HG02642 (cell line): ENCODE measurements at regions not wholly inside any gene's neighbourhood (a gene's known extent, or its start where the extent isn't known, plus 50 kb on each side); places are given as distances from the start of the nearest gene placed in this dataset.
A peak's percentile ranks its signal among the peaks of the same experiment; 100 is the strongest.

Experiments used
- ATAC-seq: cut with Tn5 transposase; IDR thresholded peaks from one replicate; pipeline ENCODE4 v1.9.1; 2021; ENCODE audit warnings: mild to moderate bottlenecking; ENCODE audit not compliant: unreplicated experiment, poor library complexity

DNA sequence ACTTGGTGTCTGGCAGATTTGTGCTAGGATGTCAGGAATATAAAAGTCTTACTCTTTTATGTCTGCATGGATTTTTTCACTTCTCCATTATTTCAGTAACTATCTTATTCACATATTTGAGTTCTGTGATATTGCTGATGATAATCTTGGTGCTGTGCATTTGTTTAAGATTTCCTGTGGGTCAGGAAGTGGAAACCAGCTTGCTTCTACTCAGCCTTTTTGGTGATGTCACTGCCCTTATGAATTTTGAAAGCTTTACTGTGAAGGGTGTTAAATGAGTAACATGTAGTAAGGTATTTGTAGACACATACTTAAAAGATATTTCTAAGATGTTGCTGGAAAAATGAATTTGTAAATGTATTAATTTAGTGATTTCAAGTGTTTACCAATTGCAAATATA, 69.5 kb upstream of the VOPP1 start:
- peak; percentile 70 for ATAC-seq

DNA sequence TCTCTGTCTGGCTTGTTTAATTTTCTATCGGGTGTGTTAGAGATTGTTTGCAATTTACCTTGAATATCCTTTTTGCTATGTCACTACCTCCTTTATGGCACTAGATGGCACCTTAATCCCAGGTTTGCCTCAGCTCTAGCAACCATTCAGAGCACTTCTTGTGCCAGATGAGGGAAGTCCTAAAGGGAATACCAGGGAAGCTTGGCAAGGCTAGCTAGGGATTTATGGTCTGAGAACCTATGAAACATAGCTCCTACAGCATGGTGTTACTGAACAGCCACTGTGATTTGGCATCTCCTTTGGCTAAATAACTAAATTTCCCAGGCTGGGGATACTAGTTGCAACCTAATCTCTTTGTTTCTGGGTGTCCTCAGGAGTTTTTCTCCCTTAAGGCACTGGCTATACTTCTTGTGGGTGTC, 69.0 kb upstream of the VOPP1 start:
- peak; percentile 87 for ATAC-seq

DNA sequence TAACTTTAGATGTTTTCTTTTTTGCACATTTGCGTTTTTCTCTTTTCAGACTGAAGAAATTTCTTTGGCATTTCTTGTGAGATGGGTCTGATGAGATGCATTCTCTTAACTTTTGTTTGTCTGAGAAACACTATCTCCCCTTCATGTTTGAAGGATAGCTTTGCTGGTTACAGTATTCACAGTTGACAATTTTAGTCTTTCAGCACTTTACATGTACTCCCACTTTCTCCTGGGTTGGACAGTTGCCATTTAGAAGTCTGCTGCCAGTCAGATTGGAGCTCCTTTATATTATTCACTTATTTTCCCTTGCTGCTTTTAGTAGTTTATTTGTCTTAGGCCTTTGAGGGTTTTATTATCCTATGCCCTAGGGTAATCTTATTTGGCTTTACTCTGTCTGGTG, 67.3 kb upstream of the VOPP1 start:
- no peak for ATAC-seq

DNA sequence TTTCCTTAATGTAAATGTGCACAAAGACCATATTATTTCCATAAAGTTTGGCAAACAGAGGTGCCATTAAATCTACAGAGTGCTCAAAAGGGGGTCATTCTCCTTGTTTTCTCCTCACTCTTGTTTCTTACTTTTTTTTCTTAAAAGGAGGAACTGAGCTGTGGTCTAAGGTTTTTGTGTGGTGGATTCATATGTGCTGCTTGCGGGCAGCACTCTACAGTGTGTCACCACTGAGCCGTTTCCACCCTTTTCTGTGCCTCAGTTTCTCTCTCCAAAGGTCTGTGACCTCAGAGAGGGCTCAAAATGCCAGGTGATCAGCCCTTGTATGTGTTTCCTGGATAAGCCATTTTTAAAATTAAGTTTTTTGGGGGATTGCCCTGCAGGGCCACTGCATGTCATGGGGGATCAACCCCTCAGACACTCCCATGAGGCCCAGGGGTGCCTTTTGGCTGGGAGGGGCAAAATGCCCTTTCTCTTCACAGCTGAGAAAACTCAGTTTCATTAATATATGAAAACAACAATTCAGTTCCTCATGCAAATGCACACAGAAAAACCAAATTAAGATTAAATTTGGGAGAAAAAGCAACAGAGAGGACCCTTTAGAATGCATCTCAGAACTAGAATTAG, 56.9 kb upstream of the VOPP1 start:
- ATAC-seq = no peak

DNA sequence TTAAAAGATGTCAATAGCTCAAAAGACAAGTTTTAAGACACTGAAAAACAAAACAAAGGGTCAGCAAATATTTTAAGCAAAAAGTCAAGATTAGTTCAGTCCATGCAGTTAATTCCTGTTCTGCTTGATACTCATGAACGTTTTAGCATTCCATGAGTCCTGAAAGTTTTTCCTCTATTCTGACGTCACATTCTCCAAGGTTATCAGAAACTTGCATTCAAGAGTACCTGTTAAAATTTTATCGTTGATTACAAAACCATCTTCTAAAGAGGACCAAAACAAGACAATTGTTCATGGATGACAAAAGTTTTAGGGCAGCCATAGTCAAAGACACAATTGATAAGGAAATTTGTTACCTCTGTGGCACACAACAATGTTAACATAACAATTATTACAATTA, 52.5 kb upstream of the VOPP1 start:
- ATAC-seq = no peak

DNA sequence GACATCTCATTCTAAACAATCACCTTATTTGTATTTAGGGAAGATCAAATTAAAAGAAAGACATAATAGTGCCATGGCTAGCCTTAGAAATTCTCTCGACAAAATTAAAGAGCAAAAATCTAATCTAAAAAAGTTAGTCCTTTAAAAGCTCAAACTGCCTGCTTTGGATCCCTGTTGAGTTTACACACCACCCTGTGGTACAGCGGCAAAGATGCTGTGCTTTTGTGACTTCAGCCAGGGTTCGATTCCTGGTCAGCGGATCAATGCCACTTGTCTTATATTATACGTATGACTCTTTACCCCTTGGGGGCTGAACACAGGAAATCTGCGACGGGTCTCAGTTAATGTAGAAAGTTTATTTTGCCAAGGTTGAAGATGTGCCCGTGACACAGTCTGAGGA, 51.3 kb upstream of the VOPP1 start:
- ATAC-seq = no peak

DNA sequence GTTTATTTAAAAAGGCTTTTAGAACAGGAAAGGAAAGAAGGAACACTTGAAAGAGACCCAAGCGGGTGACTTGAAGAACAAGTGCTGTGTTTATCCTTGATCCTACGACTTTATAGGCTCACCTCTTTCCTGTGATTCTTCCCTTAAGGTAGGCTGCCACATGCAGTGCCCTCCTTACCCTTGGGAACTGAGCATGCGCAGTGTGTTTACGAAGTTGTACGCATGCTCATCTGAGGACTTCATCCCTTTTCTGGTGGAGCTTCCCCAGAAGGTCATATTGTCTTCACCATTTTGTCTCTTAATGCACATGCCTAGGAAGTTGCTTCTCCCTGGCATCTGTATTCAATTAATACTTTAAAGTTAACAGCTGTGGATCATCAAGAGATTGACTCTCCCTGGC, 49.9 kb upstream of the VOPP1 start:
- ATAC-seq = no peak
